Hepatocyte (in vitro differentiated cells): ENCODE measurements at regions not wholly inside any gene's neighbourhood (a gene's known extent, or its start where the extent isn't known, plus 50 kb on each side); places are given as distances from the start of the nearest gene placed in this dataset.

Experiments
- CTCF ChIP-seq: fragments of 200-600 bp; sonication (generic); IDR thresholded peaks from 2 replicates; pipeline ENCODE4 v1.5.1; 2016; ENCODE audit warnings: antibody characterized with exemption, mild to moderate bottlenecking; ENCODE audit not compliant: poor library complexity
- EZH2 ChIP-seq: fragments of 200-600 bp; sonication (generic); IDR thresholded peaks from 2 replicates; pipeline ENCODE4 v1.6.1; 2016; ENCODE audit warnings: antibody characterized with exemption, mild to moderate bottlenecking, borderline replicate concordance
- EZH2phosphoT487 ChIP-seq: fragments of 200-600 bp; sonication (generic); IDR thresholded peaks from one replicate; pipeline ENCODE4 v1.6.1; 2018; ENCODE audit warnings: antibody characterized with exemption, mild to moderate bottlenecking, low read depth, moderate library complexity; ENCODE audit not compliant: unreplicated experiment, severe bottlenecking

- TF ChIP-seq CTCF (no peak), EZH2phosphoT487 (no peak), EZH2 (no peak)
These were observed 2323.6 kb upstream of the TENM3 start for GRCh38 chr4:179919587-179919986.
